Naive thymus-derived CD4-positive, alpha-beta T cell (primary cell): ENCODE measurements at regions not wholly inside any gene's neighbourhood (a gene's known extent, or its start where the extent isn't known, plus 50 kb on each side); places are given as distances from the start of the nearest gene placed in this dataset.

Experiments
- ATAC-seq: fragments of 150-1000 bp; cut with Tn5 transposase; 2 replicates; pipeline ENCODE4 v1.10.0; 2021; ENCODE audit warnings: mild to moderate bottlenecking, moderate library complexity
- CTCF ChIA-PET: fragments of 350-600 bp; sonication (Branson Sonifier 250); formaldehyde crosslinking; loops from one replicate; lab custom pipeline; 2021; ENCODE audit warnings: antibody characterized with exemption; lab: Charles Lee
- POLR2A ChIA-PET: fragments of 350-600 bp; sonication (Branson Sonifier 250); formaldehyde crosslinking; loops from one replicate; lab custom pipeline; 2021; ENCODE audit warnings: antibody characterized with exemption, inconsistent platforms; lab: Charles Lee
- DNase-seq, 9 donors: peaks; one replicate each; pipeline versions ENCODE4 v3.0.0 to v3.0.0-alpha.2; 2020 to 2022; ENCODE audit warnings: mixed read lengths in 1 of 9
- H3K27ac ChIP-seq: one replicate; pipeline ENCODE4 v1.7.0; 2013; ENCODE audit warnings: mild to moderate bottlenecking, low read depth, low read length, moderate library complexity
- H3K27me3 ChIP-seq, 2 donors: one replicate each; pipeline ENCODE4 v1.7.0; 2013; ENCODE audit warnings: low read length in 2 of 2, mild to moderate bottlenecking in 2 of 2, moderate library complexity in 2 of 2; ENCODE audit not compliant: control insufficient read depth in 2 of 2, insufficient read depth in 2 of 2
- H3K36me3 ChIP-seq, 3 experiments: 1 replicate in 2 of 3; 2 replicates in 1 of 3; pipeline ENCODE4 v1.7.0; 2013; ENCODE audit warnings: low read length in 3 of 3, mild to moderate bottlenecking in 3 of 3, moderate library complexity in 1 of 3; ENCODE audit not compliant: insufficient read depth in 3 of 3, control insufficient read depth in 2 of 3
- H3K4me1 ChIP-seq, 2 donors: one replicate each; pipeline ENCODE4 v1.7.0; 2013; ENCODE audit warnings: low read length in 2 of 2, mild to moderate bottlenecking in 2 of 2, moderate library complexity in 1 of 2; ENCODE audit not compliant: control insufficient read depth in 2 of 2, insufficient read depth in 2 of 2
- H3K4me3 ChIP-seq: 2 replicates; pipeline ENCODE4 v1.7.0; 2013; ENCODE audit warnings: mild to moderate bottlenecking, low read length
- H3K9me3 ChIP-seq, 3 experiments: 1 replicate in 2 of 3; 2 replicates in 1 of 3; pipeline ENCODE4 v1.7.0; 2013; ENCODE audit warnings: low read length in 3 of 3; ENCODE audit not compliant: control insufficient read depth in 2 of 3
- H3K27ac Mint-ChIP-seq, 9 donors: one replicate each; pipeline ENCODE4 v1.8.0; 2020 to 2022; ENCODE audit warnings: mixed read lengths in 9 of 9, mild to moderate bottlenecking in 8 of 9, moderate library complexity in 5 of 9, inconsistent platforms in 2 of 9
- H3K27me3 Mint-ChIP-seq, 5 donors: one replicate each; pipeline ENCODE4 v1.8.0; 2021 to 2022; ENCODE audit warnings: mixed read lengths in 5 of 5, mild to moderate bottlenecking in 1 of 5
- H3K36me3 Mint-ChIP-seq, 5 donors: one replicate each; pipeline ENCODE4 v1.8.0; 2020 to 2022; ENCODE audit warnings: mixed read lengths in 5 of 5, mild to moderate bottlenecking in 3 of 5, inconsistent platforms in 1 of 5
- H3K4me1 Mint-ChIP-seq, 7 donors: one replicate each; pipeline ENCODE4 v1.8.0; 2020 to 2022; ENCODE audit warnings: mixed read lengths in 7 of 7, mild to moderate bottlenecking in 3 of 7, inconsistent platforms in 1 of 7
- H3K4me3 Mint-ChIP-seq, 10 donors: one replicate each; pipeline ENCODE4 v1.8.0; 2020 to 2022; ENCODE audit warnings: mild to moderate bottlenecking in 10 of 10, mixed read lengths in 10 of 10, moderate library complexity in 6 of 10, inconsistent platforms in 2 of 10
- H3K9me3 Mint-ChIP-seq, 11 donors: one replicate each; pipeline ENCODE4 v1.8.0; 2020 to 2022; ENCODE audit warnings: mixed read lengths in 11 of 11, mild to moderate bottlenecking in 4 of 11, inconsistent platforms in 1 of 11, moderate library complexity in 1 of 11
- intact Hi-C, 2 donors: fragments of 100-400 bp; cut with micrococcal nuclease; formaldehyde crosslinking; loops; one replicate each; pipeline ENCODE4 v1.15.1; 2023

- Mint-ChIP-seq H3K36me3 (peaks cover 0 to 19% (median 0%) of the 10 kb centered on the region in 5 donors), H3K4me3 (no peak overlapping the region), H3K9me3 (peaks cover 0 to 14% (median 0%) of the 10 kb centered on the region in 11 donors), H3K27me3 (no peaks in the 10 kb centered on the region), H3K27ac (no peak overlapping the region), H3K4me1 (peaks cover 2 to 25% (median 6%) of the 10 kb centered on the region in 7 donors)
- ATAC-seq, result no peak
- peaks cover 0 to 3% of the 10 kb centered on the region in 2 donors for H3K4me1 ChIP-seq
- CTCF ChIA-PET, result interaction anchor here (0.6 kb wide), 1 partner anchor 606 kb away, joined by 3 read pairs; no protein-coding TSS in a partner anchor
- H3K36me3 ChIP-seq, result no peaks in the 10 kb centered on the region
- no peaks in the 10 kb centered on the region for H3K9me3 ChIP-seq
- intact Hi-C loops, result no loop called here
- POLR2A ChIA-PET, result interaction anchor here (0.6 kb wide), 1 partner anchor 1359 kb away, joined by 3 read pairs; no protein-coding TSS in a partner anchor
- DNase-seq, result no peak
- H3K27me3 ChIP-seq, result no peaks in the 10 kb centered on the region
- H3K4me3 ChIP-seq, result no peak overlapping the region
- H3K27ac ChIP-seq, result no peak overlapping the region
These were observed 406.7 kb downstream of the MLLT3 start for GRCh38 chr9:20215552-20215951.

DNA sequence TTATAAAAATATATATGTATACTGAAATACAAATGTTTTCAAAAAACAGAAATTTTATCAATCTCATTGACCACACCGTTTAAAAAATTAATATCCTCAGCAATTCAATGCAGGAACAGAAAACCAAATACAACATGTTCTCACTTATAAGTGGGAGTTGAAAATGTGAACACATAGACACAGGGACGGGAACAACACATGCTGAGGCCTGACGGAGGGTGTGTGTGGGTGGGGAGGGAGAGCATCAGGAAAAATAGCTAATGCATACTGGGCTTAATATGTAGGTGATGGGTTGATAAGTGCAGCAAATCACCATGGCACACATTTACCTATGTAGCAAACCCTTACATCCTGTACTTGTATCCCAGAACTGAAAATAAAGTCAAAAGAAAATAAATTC lies 409.5 kb downstream of the MLLT3 start:
- H3K27ac ChIP-seq, result no peak overlapping the region
- intact Hi-C loops, result no loop called here
- ChIA-PET POLR2A (no interaction called here), CTCF (no interaction called here)
- H3K36me3 ChIP-seq, result no peaks in the 10 kb centered on the region
- ATAC-seq (no peak), DNase-seq (no peak)
- peaks cover 0 to 18% (median 0%) of the 10 kb centered on the region in 5 donors for H3K36me3 Mint-ChIP-seq
- H3K27me3 ChIP-seq, result no peaks in the 10 kb centered on the region
- H3K9me3 Mint-ChIP-seq, result peaks cover 0 to 8% (median 0%) of the 10 kb centered on the region in 11 donors
- H3K4me1 Mint-ChIP-seq, result peaks cover 24 to 41% (median 33%) of the 10 kb centered on the region in 7 donors
- no peaks in the 10 kb centered on the region for H3K27me3 Mint-ChIP-seq
- no peak overlapping the region for H3K4me3 Mint-ChIP-seq
- peaks cover 17 to 27% of the 10 kb centered on the region in 2 donors for H3K4me1 ChIP-seq
- no peak overlapping the region for H3K4me3 ChIP-seq
- no peak overlapping the region for H3K27ac Mint-ChIP-seq
- no peaks in the 10 kb centered on the region for H3K9me3 ChIP-seq

- Mint-ChIP-seq H3K9me3 (peaks cover 0 to 8% (median 0%) of the 10 kb centered on the region in 11 donors), H3K4me1 (peaks cover 31 to 46% (median 41%) of the 10 kb centered on the region in 7 donors), H3K36me3 (peaks cover 0 to 17% (median 0%) of the 10 kb centered on the region in 5 donors), H3K4me3 (peak overlapping the region; percentile 58 to 92 (median 70)), H3K27me3 (no peaks in the 10 kb centered on the region), H3K27ac (peak overlapping the region; percentile 65 to 94 (median 85))
- DNase-seq (peak in 8 of 9 donors; percentile 49 to 78 (median 71)), ATAC-seq (peak; percentile 86)
- no peaks in the 10 kb centered on the region for H3K9me3 ChIP-seq
- CTCF ChIA-PET, result no interaction called here
- no peak overlapping the region for H3K27ac ChIP-seq
- intact Hi-C loops, result loop anchor here (1.0 to 5.0 kb wide), 10 partner anchors 11 to 412 kb away; no protein-coding TSS in a partner anchor
- POLR2A ChIA-PET, result interaction anchor here (0.7 to 1.8 kb wide), 6 partner anchors 14 to 164 kb away, joined by 3 to 5 read pairs (median 3); no protein-coding TSS in a partner anchor
- H3K27me3 ChIP-seq, result no peaks in the 10 kb centered on the region
- H3K36me3 ChIP-seq, result no peaks in the 10 kb centered on the region
- H3K4me3 ChIP-seq, result no peak overlapping the region
- peaks cover 17 to 30% of the 10 kb centered on the region in 2 donors for H3K4me1 ChIP-seq
These were observed 412.6 kb downstream of the MLLT3 start for GRCh38 chr9:20209391-20210340.

- intact Hi-C loops, result loop anchor here (1.0 to 5.0 kb wide), 10 partner anchors 11 to 412 kb away; no protein-coding TSS in a partner anchor
- peak overlapping the region; percentile 17 for H3K4me3 ChIP-seq
- Mint-ChIP-seq H3K4me1 (peaks cover 31 to 46% (median 38%) of the 10 kb centered on the region in 7 donors), H3K27me3 (no peaks in the 10 kb centered on the region), H3K4me3 (peak overlapping the region; percentile 58 to 92 (median 70)), H3K9me3 (peaks cover 0 to 4% (median 0%) of the 10 kb centered on the region in 11 donors), H3K36me3 (peaks cover 0 to 15% (median 0%) of the 10 kb centered on the region in 5 donors), H3K27ac (peak overlapping the region; percentile 65 to 94 (median 85))
- H3K27me3 ChIP-seq, result no peaks in the 10 kb centered on the region
- H3K27ac ChIP-seq, result no peak overlapping the region
- ATAC-seq, result no peak
- H3K4me1 ChIP-seq, result peaks cover 17 to 30% of the 10 kb centered on the region in 2 donors
- no peaks in the 10 kb centered on the region for H3K36me3 ChIP-seq
- no peak for DNase-seq
- CTCF ChIA-PET, result interaction anchor here (0.8 to 1.0 kb wide), 2 partner anchors 12 to 18 kb away, joined by 3 read pairs; no protein-coding TSS in a partner anchor
- H3K9me3 ChIP-seq, result no peaks in the 10 kb centered on the region
- POLR2A ChIA-PET, result interaction anchor here (0.7 to 1.8 kb wide), 6 partner anchors 9 to 164 kb away, joined by 3 to 5 read pairs (median 3); no protein-coding TSS in a partner anchor
These were observed 413.3 kb downstream of the MLLT3 start for GRCh38 chr9:20208961-20209371.

DNA sequence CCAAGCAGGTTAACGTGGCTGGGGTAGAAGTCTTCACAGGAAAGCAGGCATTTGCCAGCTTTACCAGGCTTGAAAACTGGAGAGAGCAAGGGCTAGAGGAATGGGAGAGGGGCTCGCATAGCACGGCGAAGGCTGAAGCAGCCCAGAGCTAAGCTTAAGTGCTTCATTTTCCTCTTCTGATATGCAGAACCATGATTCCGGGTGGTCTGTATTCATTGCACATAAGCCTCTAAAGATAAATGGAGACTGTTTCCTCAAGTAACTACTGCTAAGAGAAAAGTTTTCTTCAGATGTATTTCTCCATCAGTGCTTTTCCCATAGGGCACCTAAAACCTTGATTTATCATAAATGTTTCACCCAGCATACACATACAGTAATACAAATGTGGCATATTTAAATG lies 414.1 kb downstream of the MLLT3 start:
- Histone ChIP-seq H3K4me3 (no peak overlapping the region), H3K27ac (no peak overlapping the region), H3K36me3 (no peaks in the 10 kb centered on the region), H3K27me3 (no peaks in the 10 kb centered on the region), H3K9me3 (no peaks in the 10 kb centered on the region), H3K4me1 (peaks cover 17 to 30% of the 10 kb centered on the region in 2 donors)
- DNase-seq (no peak), ATAC-seq (no peak)
- ChIA-PET CTCF (interaction anchor here (0.8 to 1.0 kb wide), 2 partner anchors 12 to 18 kb away, joined by 3 read pairs; no protein-coding TSS in a partner anchor), POLR2A (interaction anchor here (0.9 to 1.1 kb wide), 2 partner anchors 8 to 15 kb away, joined by 3 to 4 read pairs; no protein-coding TSS in a partner anchor)
- no peaks in the 10 kb centered on the region for H3K27me3 Mint-ChIP-seq
- peaks cover 0 to 15% (median 0%) of the 10 kb centered on the region in 5 donors for H3K36me3 Mint-ChIP-seq
- H3K27ac Mint-ChIP-seq, result peak overlapping the region in 8 of 9 donors; percentile 17 to 94 (median 83)
- H3K4me1 Mint-ChIP-seq, result peaks cover 31 to 48% (median 40%) of the 10 kb centered on the region in 7 donors
- intact Hi-C loops, result loop anchor here (5.0 kb wide), 5 partner anchors 34 to 281 kb away; no protein-coding TSS in a partner anchor
- peaks cover 0 to 4% (median 0%) of the 10 kb centered on the region in 11 donors for H3K9me3 Mint-ChIP-seq
- peak overlapping the region in 5 of 10 donors; percentile 20 to 92 (median 32) for H3K4me3 Mint-ChIP-seq

- DNase-seq (no peak), ATAC-seq (no peak)
- no peaks in the 10 kb centered on the region for H3K27me3 Mint-ChIP-seq
- H3K4me3 Mint-ChIP-seq, result no peak overlapping the region
- H3K36me3 Mint-ChIP-seq, result peaks cover 0 to 21% (median 3%) of the 10 kb centered on the region in 5 donors
- Histone ChIP-seq H3K4me1 (peaks cover 17 to 33% of the 10 kb centered on the region in 2 donors), H3K9me3 (no peaks in the 10 kb centered on the region), H3K27ac (no peak overlapping the region), H3K36me3 (no peaks in the 10 kb centered on the region), H3K4me3 (no peak overlapping the region), H3K27me3 (no peaks in the 10 kb centered on the region)
- H3K27ac Mint-ChIP-seq, result peak overlapping the region in 4 of 9 donors; percentile 6 to 88 (median 44)
- intact Hi-C loops, result loop anchor here (5.0 kb wide), 5 partner anchors 35 to 280 kb away; no protein-coding TSS in a partner anchor
- ChIA-PET CTCF (no interaction called here), POLR2A (interaction anchor here (0.8 kb wide), 1 partner anchor 115 kb away, joined by 4 read pairs; no protein-coding TSS in a partner anchor)
- H3K9me3 Mint-ChIP-seq, result peaks cover 0 to 7% (median 0%) of the 10 kb centered on the region in 11 donors
- peaks cover 33 to 54% (median 46%) of the 10 kb centered on the region in 7 donors for H3K4me1 Mint-ChIP-seq
These were observed 415.1 kb downstream of the MLLT3 start for GRCh38 chr9:20207176-20207575.
